GM12872 (cell line): ENCODE measurements at regions not wholly inside any gene's neighbourhood (a gene's known extent, or its start where the extent isn't known, plus 50 kb on each side); places are given as distances from the start of the nearest gene placed in this dataset.

ENCODE experiments used
- TF ChIP-seq, protein P1 (sequence below): IDR thresholded peaks from 3 replicates; pipeline ENCODE4 v1.5.1; 2011; ENCODE audit warnings: low read depth, mild to moderate bottlenecking, low read length, moderate library complexity; ENCODE audit not compliant: insufficient read depth

DNA sequence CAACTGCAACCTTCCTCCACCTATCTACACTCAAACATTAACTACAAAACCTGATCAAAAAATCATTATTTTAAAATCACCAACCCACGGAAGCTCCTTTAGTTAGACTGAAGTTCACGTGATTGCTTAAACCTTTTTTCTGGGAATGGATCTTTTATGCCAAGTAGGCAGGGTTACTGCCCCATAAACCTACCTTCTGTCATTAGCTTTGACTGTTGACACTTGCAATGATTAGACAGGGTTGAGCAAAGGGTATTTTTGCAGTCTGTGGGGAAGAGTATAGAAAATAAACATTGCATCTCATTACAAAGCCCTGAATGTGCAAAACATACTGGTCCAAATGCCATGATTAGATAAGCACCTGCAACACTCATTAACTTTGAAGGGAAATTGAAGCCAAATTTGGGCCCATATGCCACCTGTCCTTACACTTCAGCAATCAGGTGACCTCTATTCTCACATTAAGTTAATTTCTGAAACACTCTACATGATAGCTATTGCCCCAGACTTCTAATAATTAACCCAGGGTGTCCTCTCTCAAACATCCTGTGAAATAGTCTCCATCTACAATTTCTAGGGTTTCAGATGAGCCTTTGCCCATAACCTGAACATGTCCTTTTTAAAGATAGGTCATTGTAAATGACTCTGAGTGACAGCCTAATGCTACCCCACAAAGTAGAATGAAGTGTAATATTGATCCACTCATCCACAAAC is 156.0 kb upstream of the PLEKHG7 start:
- TF ChIP-seq, protein P1, sequence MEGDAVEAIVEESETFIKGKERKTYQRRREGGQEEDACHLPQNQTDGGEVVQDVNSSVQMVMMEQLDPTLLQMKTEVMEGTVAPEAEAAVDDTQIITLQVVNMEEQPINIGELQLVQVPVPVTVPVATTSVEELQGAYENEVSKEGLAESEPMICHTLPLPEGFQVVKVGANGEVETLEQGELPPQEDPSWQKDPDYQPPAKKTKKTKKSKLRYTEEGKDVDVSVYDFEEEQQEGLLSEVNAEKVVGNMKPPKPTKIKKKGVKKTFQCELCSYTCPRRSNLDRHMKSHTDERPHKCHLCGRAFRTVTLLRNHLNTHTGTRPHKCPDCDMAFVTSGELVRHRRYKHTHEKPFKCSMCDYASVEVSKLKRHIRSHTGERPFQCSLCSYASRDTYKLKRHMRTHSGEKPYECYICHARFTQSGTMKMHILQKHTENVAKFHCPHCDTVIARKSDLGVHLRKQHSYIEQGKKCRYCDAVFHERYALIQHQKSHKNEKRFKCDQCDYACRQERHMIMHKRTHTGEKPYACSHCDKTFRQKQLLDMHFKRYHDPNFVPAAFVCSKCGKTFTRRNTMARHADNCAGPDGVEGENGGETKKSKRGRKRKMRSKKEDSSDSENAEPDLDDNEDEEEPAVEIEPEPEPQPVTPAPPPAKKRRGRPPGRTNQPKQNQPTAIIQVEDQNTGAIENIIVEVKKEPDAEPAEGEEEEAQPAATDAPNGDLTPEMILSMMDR, result no peak

DNA sequence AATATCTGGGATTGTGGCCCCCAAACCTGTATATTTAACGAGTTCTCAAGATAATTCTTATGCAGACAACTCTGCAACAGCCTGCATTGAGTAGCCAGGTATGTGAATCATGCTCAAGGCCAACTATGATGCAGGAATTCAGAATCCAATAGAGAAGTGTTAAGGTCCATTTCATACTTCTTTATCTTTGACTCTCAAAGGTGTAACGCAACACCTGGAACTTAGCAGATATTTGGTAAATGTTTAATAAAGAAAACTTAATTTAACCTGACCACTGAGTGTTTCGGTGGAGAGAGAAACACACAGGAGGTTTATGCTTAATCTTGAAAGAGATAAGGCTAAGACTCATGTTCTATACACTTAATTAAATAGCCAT is 156.5 kb upstream of the PLEKHG7 start:
- TF ChIP-seq, protein P1, result no peak

DNA sequence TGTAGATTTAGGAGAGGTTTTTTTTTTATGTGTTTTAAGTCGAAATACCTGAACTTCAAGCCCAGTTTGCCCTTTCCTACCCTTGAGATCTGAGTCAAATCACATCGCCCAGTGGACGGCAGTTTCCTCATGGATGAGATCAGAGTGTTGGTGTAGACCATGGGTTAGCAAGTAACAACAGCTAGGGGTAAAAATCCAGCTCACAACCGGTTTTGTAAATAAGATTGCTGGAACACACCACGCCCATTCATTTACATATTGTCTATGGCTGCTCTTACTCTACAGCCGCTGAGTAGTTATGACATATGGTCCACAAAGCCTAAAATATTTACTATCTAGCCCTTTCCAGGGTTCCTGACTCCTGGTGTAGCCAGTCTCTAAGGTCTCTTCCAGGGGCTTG is 158.5 kb upstream of the PLEKHG7 start:
- TF ChIP-seq, protein P1, result no peak

DNA sequence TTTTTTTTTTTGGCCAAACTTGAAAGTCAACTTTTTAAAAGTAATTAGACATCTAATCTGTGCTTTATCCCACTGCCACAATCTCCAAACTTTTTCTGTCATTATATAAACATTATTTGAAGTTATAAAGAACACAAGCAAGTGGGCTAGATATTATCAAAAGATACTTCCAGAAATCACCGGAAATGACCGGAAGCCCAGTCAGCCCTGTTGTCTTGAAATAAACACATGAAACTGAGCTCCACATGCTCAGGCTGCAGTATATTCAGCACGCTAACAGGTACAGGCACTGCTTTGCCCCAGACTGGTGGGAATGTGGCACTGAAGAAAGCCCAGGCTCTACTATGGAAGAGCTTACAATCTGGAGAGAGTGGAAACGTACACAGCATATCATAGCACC is 158.9 kb upstream of the PLEKHG7 start:
- TF ChIP-seq, protein P1, result no peak

DNA sequence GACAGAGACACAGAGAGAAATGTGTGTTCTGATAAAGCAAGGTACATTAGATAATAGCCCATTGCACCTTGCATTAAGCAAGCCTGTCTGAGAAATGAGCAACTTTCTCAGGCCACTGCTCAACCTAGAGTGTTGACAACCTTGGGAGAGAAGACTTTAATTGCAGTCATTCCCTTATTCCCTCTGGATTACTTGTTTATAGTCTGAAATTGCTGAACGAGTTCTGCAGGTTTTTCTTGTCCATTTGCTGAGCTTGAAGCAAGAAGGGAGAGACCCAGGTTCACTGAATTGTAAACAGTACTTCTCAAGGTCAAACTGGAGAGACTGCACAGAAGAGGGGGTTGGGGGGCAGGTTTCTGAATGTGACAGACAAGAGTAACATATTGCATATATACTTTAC is 159.4 kb upstream of the PLEKHG7 start:
- TF ChIP-seq, protein P1, result no peak

DNA sequence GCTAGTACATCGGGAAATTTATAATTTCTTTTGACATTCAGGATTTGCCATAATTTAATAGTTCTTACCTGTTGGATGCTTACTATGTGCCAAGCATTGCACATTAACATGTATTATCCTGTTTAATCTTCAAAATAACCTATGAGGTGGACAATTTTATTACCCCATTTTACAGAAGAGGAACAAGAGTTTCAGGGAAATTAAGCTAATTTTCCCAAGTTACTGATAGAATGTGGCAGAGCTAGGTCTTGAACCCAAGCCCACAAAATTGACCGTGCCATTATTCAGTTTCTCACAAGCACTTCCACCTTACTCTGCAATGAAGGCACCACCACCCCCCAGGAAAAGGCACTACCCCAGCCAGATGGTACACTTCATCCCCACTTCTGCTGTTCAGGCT is 161.1 kb upstream of the PLEKHG7 start:
- TF ChIP-seq, protein P1, result no peak

DNA sequence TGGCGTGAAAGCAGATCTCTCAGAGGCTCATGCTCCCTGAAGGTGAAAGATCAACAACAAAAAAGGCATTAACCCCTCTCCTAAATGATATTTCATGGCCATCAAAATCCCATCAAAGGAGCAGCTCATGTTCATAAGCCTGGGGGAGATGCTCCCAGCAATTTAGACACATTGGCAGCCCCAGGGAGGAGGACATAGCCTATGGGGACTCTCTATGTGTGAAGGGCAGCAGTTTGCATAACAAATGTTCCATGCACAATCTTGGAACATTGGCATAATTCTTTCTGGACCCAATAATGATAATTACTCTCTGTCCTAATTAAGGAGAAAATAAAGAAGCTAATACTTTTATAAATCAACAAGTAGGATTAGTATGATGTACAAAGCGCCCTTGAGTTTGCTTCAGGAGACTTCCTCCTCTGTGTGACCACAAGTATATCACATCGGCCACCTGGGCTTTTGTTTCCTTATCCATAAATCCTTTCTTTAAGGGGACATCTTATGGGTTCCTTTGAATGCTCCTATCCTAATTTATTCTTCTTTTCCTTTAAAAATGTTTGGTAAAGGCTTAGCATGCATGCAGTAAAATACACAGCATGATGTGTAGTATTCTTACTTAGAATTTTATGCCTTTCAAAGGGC is 161.9 kb upstream of the PLEKHG7 start:
- TF ChIP-seq, protein P1, result no peak
